ENCODE measurements at regions not wholly inside any gene's neighbourhood (a gene's known extent, or its start where the extent isn't known, plus 50 kb on each side); places are given as distances from the start of the nearest gene placed in this dataset.

GRCh38 chr2:81901017-81901416, 1596.5 kb upstream of the LRRTM1 start:
- DNase-seq: no peak
- no peaks in the 10 kb centered on the region for H3K4me1 Mint-ChIP-seq (ENCODE audit: low read depth)
- no peaks in the 10 kb centered on the region for H3K27me3 Mint-ChIP-seq
- H3K36me3 Mint-ChIP-seq (ENCODE audit: low read depth): no peaks in the 10 kb centered on the region
- H3K4me3 Mint-ChIP-seq: no peak overlapping the region
- intact Hi-C loops (cut with micrococcal nuclease): no loop called here
- H3K9me3 Mint-ChIP-seq: peaks cover 4% of the 10 kb centered on the region
- no peak for ATAC-seq
- ChIA-PET CTCF (no interaction called here), POLR2A (no interaction called here)
- H3K27ac Mint-ChIP-seq: no peak overlapping the region
- TF ChIP-seq, protein P1, sequence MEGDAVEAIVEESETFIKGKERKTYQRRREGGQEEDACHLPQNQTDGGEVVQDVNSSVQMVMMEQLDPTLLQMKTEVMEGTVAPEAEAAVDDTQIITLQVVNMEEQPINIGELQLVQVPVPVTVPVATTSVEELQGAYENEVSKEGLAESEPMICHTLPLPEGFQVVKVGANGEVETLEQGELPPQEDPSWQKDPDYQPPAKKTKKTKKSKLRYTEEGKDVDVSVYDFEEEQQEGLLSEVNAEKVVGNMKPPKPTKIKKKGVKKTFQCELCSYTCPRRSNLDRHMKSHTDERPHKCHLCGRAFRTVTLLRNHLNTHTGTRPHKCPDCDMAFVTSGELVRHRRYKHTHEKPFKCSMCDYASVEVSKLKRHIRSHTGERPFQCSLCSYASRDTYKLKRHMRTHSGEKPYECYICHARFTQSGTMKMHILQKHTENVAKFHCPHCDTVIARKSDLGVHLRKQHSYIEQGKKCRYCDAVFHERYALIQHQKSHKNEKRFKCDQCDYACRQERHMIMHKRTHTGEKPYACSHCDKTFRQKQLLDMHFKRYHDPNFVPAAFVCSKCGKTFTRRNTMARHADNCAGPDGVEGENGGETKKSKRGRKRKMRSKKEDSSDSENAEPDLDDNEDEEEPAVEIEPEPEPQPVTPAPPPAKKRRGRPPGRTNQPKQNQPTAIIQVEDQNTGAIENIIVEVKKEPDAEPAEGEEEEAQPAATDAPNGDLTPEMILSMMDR (IDR thresholded peaks at IDR 0.05): no peak

GRCh38 chr2:81895620-81896250, 1591.2 kb upstream of the LRRTM1 start:
- no peaks in the 10 kb centered on the region for H3K27me3 Mint-ChIP-seq
- H3K4me1 Mint-ChIP-seq (ENCODE audit: low read depth): no peaks in the 10 kb centered on the region
- no peak for ATAC-seq
- intact Hi-C loops (cut with micrococcal nuclease): no loop called here
- no peak overlapping the region for H3K4me3 Mint-ChIP-seq
- TF ChIP-seq, protein P1 (IDR thresholded peaks at IDR 0.05): no peak
- POLR2A ChIA-PET: no interaction called here
- no peak for DNase-seq
- H3K36me3 Mint-ChIP-seq (ENCODE audit: low read depth): no peaks in the 10 kb centered on the region
- CTCF ChIA-PET: no interaction called here
- H3K27ac Mint-ChIP-seq: no peak overlapping the region
- peaks cover 12% of the 10 kb centered on the region for H3K9me3 Mint-ChIP-seq

GRCh38 chr2:81894451-81894990, 1590.0 kb upstream of the LRRTM1 start:
- intact Hi-C loops (cut with micrococcal nuclease): no loop called here
- ATAC-seq: no peak
- no peaks in the 10 kb centered on the region for H3K4me1 Mint-ChIP-seq (ENCODE audit: low read depth)
- TF ChIP-seq, protein P1 (IDR thresholded peaks at IDR 0.05): no peak
- H3K4me3 Mint-ChIP-seq: no peak overlapping the region
- POLR2A ChIA-PET: no interaction called here
- CTCF ChIA-PET: interaction anchor here (0.6 kb wide), 1 partner anchor 118 kb away, joined by 3 read pairs; no protein-coding TSS in a partner anchor
- H3K9me3 Mint-ChIP-seq: peaks cover 10% of the 10 kb centered on the region
- H3K27ac Mint-ChIP-seq: no peak overlapping the region
- DNase-seq: no peak
- H3K36me3 Mint-ChIP-seq (ENCODE audit: low read depth): no peaks in the 10 kb centered on the region
- no peaks in the 10 kb centered on the region for H3K27me3 Mint-ChIP-seq

GRCh38 chr2:81876624-81877023, 1572.1 kb upstream of the LRRTM1 start:
- DNase-seq: no peak
- H3K4me1 Mint-ChIP-seq (ENCODE audit: low read depth): no peaks in the 10 kb centered on the region
- intact Hi-C loops (cut with micrococcal nuclease): no loop called here

GRCh38 chr2:81872006-81872405, 1567.5 kb upstream of the LRRTM1 start:
- Mint-ChIP-seq H3K4me3 (no peak overlapping the region), H3K9me3 (peaks cover 10% of the 10 kb centered on the region), H3K36me3 (ENCODE audit: low read depth) (no peaks in the 10 kb centered on the region), H3K27ac (no peak overlapping the region), H3K4me1 (ENCODE audit: low read depth) (no peaks in the 10 kb centered on the region), H3K27me3 (no peaks in the 10 kb centered on the region)
- ATAC-seq: no peak
- TF ChIP-seq, protein P1 (IDR thresholded peaks at IDR 0.05): no peak
- DNase-seq: no peak
- ChIA-PET CTCF (no interaction called here), POLR2A (no interaction called here)
- intact Hi-C loops (cut with micrococcal nuclease): no loop called here

More at GRCh38 chr2:81876624-81877023, 1572.1 kb upstream of the LRRTM1 start:
- CTCF ChIA-PET: no interaction called here
- no peak overlapping the region for H3K4me3 Mint-ChIP-seq
- peaks cover 5% of the 10 kb centered on the region for H3K9me3 Mint-ChIP-seq
- no peaks in the 10 kb centered on the region for H3K27me3 Mint-ChIP-seq
- TF ChIP-seq, protein P1 (IDR thresholded peaks at IDR 0.05): no peak
- POLR2A ChIA-PET: no interaction called here
- no peaks in the 10 kb centered on the region for H3K36me3 Mint-ChIP-seq (ENCODE audit: low read depth)
- H3K27ac Mint-ChIP-seq: no peak overlapping the region
- no peak for ATAC-seq

Measured in activated CD8-positive, alpha-beta T cell treated with anti-CD3 and anti-CD28 coated beads for 36 hours (primary cell).